ENCODE measurements at regions not wholly inside any gene's neighbourhood (a gene's known extent, or its start where the extent isn't known, plus 50 kb on each side); places are given as distances from the start of the nearest gene placed in this dataset.

GRCh38 chr11:131201674-131202073 lies 168.7 kb upstream of the NTM start:
- TF ChIP-seq CTCF (IDR thresholded peaks at IDR 0.05) (no peak), POLR2A (IDR thresholded peaks at IDR 0.05) (no peak), POLR2AphosphoS5 (IDR thresholded peaks at IDR 0.05) (no peak)
